Brain microvascular endothelial cell (primary cell): ENCODE measurements at regions not wholly inside any gene's neighbourhood (a gene's known extent, or its start where the extent isn't known, plus 50 kb on each side); places are given as distances from the start of the nearest gene placed in this dataset.

Experiments
- DNase-seq: peaks from one replicate; pipeline ENCODE4 v3.0.0-alpha.2; 2020
- H3K27ac ChIP-seq: fragments of 250-450 bp; sonication (Bioruptor Pico); 2 replicates; pipeline ENCODE4 v1.5.1; 2020; ENCODE audit warnings: mild to moderate bottlenecking, moderate library complexity
- H3K27me3 ChIP-seq: fragments of 250-450 bp; sonication (Bioruptor Pico); replicated peaks from 2 replicates; pipeline ENCODE4 v1.5.1; 2020; ENCODE audit warnings: mild to moderate bottlenecking
- H3K36me3 ChIP-seq: fragments of 250-450 bp; sonication (Bioruptor Pico); replicated peaks from 2 replicates; pipeline ENCODE4 v1.5.1; 2020; ENCODE audit warnings: mild to moderate bottlenecking
- H3K4me3 ChIP-seq: 2 replicates; pipeline ENCODE4 v1.5.1; 2011; ENCODE audit warnings: low read depth, mild to moderate bottlenecking, control low read depth, low read length, moderate library complexity
- in situ Hi-C: cut with HindIII; loops from 2 replicates; pipeline ENCODE4 v1.10.0; 2017; ENCODE audit warnings: low sequenced_read_pairs, low pct_ligation_motif_present
- TF ChIP-seq, protein P1 (sequence below): IDR thresholded peaks from 2 replicates; pipeline ENCODE4 v1.5.1; 2011; ENCODE audit warnings: low read depth, mild to moderate bottlenecking, moderate library complexity, low read length, control low read depth, inconsistent platforms; ENCODE audit errors: missing control alignments

DNA sequence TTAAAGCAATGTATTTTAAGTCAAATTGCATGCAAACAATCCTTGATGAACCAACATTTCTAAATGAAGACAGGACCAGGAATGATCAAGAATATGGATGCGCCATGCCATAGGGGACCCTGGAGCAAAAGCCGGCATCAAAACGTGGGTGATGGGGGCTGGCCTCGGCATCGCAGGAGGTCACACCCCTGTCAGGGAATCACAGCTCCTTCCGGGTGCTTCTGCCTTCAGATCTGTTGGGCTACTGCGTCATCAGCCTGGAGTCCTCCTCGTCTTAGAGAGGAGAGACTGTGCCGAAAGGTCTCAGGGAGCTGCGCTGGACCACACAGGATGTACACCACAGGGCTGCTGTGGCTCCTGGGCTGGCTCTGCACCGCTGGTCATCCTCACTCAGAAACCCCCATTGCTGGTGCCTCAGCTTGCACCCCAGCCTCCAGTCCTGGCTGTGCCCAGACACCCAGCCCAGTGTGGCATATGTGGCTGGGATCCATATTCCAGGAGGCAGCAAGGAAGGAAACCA, 152.9 kb upstream of the PPP1R26 start:
- no peak for DNase-seq
- Histone ChIP-seq H3K36me3 (no peaks in the 10 kb centered on the region), H3K27me3 (no peaks in the 10 kb centered on the region), H3K4me3 (no peak overlapping the region), H3K27ac (no peak overlapping the region)
- TF ChIP-seq, protein P1, sequence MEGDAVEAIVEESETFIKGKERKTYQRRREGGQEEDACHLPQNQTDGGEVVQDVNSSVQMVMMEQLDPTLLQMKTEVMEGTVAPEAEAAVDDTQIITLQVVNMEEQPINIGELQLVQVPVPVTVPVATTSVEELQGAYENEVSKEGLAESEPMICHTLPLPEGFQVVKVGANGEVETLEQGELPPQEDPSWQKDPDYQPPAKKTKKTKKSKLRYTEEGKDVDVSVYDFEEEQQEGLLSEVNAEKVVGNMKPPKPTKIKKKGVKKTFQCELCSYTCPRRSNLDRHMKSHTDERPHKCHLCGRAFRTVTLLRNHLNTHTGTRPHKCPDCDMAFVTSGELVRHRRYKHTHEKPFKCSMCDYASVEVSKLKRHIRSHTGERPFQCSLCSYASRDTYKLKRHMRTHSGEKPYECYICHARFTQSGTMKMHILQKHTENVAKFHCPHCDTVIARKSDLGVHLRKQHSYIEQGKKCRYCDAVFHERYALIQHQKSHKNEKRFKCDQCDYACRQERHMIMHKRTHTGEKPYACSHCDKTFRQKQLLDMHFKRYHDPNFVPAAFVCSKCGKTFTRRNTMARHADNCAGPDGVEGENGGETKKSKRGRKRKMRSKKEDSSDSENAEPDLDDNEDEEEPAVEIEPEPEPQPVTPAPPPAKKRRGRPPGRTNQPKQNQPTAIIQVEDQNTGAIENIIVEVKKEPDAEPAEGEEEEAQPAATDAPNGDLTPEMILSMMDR: no peak
- in situ Hi-C loops: no loop called here

DNA sequence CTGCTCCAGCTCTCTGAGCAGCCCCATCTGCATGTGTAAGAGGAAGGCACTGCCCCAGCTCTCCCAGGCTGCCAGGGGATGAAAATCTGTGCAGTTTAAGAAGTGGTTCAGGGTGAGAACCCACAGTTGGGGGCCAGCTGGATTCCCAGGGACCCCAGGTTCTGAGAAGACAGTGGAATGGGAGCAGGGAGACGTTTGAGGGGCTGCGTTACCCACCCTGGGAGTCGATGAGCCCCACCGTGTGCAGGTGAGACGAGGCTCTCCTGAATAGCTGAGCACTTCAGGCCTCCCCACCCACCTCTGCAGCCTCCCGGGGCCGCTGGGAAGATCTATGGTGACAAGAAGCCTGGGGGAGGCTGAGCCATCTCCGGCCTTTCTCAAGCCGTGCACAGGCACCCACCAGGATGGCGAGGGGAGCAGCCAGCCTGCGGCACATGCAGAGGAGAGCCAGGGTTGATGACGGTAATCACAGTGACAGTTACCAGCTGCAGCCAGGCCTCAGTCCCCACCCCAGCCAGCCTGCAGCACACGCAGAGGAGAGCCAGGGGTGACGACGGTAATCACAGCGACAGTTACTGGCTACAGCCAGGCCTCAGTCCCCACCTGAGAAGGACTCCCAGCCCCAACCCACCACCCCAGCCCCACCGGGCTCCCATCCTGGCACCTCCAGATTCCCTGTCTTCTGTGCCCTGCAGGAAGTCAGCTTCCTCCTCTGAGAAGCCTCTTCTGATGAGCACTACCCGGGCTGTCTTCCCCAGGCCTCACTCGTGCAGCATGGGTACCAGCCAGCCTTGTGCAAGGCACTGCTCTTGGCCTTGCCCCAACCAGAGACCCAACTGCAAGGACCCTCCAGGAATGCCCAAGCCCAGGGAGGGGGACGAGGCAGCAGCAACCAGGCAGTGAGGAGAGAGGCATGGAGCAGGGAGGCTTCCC, 150.8 kb upstream of the PPP1R26 start:
- H3K36me3 ChIP-seq: no peaks in the 10 kb centered on the region
- TF ChIP-seq, protein P1: no peak
- no peak overlapping the region for H3K4me3 ChIP-seq
- DNase-seq: no peak
- no peak overlapping the region for H3K27ac ChIP-seq
- in situ Hi-C loops: no loop called here
- H3K27me3 ChIP-seq: no peaks in the 10 kb centered on the region

DNA sequence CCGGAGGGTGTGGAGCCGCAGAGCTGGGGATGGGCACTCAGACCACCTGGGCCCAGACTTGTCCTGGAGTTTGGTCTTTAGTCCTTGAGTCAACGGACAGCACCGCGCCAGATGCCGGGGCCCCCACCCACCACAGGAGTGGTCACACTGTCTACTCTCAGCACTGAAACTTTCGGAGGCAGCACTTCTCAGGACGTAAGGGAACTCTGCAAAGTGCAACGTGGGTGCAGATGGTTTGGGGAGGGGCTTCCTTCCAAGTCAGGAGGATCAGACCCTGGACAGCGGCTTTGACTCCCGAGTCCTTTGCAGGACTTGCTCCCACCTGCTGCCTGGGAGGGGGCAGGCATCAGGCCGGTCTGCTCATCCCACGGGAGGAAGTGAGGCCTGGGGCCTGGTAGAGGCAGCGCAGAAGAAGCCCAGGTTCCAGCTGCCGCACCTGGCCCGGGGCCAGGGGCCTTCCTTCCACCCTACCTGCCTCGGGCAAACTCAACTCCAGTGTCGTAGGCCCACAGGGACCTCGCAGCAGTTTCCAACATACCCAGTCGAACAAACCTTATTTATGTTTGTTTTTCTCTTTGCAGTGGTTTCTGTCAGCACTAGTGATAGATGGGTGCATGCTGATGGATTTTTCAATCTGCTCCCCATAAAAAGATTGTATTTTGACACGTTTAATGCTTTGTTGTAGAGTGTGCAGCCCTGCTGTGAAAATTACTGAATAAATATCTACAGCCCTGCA, 149.8 kb upstream of the PPP1R26 start:
- H3K27me3 ChIP-seq: no peaks in the 10 kb centered on the region
- in situ Hi-C loops: no loop called here
- H3K36me3 ChIP-seq: no peaks in the 10 kb centered on the region
- TF ChIP-seq, protein P1: no peak
- no peak overlapping the region for H3K27ac ChIP-seq
- DNase-seq: no peak
- H3K4me3 ChIP-seq: no peak overlapping the region

DNA sequence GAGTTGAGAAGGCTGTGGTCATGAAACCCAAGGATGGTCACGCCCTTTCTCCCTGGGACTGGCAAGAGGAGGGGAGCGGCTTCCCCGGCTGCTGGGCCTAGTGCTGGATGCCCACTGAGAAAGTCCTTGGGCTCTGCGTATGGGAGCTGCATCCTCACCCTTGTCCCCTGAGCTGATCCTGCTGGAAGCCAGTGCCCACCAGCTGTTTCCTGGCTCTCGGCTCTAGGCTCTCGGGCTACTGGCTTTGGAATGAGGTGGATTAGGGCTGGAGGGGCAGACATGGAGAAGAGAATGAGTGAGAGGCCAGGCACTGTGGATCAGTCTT, 149.3 kb upstream of the PPP1R26 start:
- TF ChIP-seq, protein P1: no peak
- in situ Hi-C loops: no loop called here
- H3K27me3 ChIP-seq: no peaks in the 10 kb centered on the region
- no peaks in the 10 kb centered on the region for H3K36me3 ChIP-seq
- H3K27ac ChIP-seq: no peak overlapping the region
- H3K4me3 ChIP-seq: no peak overlapping the region
- no peak for DNase-seq

DNA sequence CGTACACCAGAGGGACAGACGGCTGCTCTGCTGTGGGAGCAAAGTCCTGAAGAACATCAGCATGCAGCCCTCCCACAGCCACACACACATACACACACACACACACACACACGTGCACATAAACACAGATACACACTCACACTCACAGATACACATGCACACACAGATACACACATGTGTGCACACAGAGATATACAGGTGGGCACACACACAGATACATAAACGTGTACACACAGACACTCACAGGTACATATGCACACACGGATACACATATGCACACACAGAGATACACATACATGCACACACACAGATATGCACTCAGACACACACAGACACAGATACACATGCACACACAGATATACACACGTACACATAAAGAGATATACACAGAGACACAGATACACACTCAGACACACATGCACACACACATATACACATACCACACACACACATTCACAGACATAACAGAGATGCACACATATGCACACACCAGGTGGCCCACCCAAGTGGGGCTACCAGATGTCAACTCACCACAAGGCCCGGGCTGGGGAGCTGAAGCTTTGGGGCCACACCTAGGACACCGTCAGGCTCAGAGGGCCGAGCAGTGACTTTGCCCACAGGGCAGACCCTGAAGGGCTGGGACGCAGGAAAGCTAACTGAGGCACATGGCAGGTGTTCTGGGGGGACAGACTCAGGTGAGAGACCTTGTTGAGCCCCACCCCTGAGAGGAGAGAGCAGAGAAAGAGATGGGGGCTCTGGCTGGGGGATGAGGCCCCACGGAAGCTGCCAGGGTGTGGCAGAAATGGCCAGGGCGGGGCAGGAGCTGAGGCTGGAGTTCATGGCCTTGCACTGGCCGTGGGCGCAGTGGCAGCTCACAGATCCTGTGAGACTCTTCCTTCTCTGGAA, 148.6 kb upstream of the PPP1R26 start:
- H3K27ac ChIP-seq: no peak overlapping the region
- H3K27me3 ChIP-seq: no peaks in the 10 kb centered on the region
- in situ Hi-C loops: no loop called here
- no peak for DNase-seq
- H3K36me3 ChIP-seq: no peaks in the 10 kb centered on the region
- H3K4me3 ChIP-seq: no peak overlapping the region
- TF ChIP-seq, protein P1: no peak
